Heart left ventricle (tissue), 13 donors: ENCODE measurements at regions not wholly inside any gene's neighbourhood (a gene's known extent, or its start where the extent isn't known, plus 50 kb on each side); places are given as distances from the start of the nearest gene placed in this dataset.

Experiments used
- POLR2A ChIP-seq, 2 donors: fragments of 450-650 bp; IDR thresholded peaks; one replicate each; pipeline ENCODE4 v1.6.1; 2017; ENCODE audit warnings: antibody characterized with exemption in 2 of 2, mild to moderate bottlenecking in 2 of 2, moderate library complexity in 2 of 2
- TF ChIP-seq, protein P1 (sequence below), 12 donors: fragments of 200-600 bp; sonication (generic) in 4 of 12; IDR thresholded peaks; one replicate each; pipeline versions ENCODE4 v1.5.0 to v1.8.0; 2018 to 2022; ENCODE audit warnings: antibody characterized with exemption in 12 of 12, mild to moderate bottlenecking in 5 of 12
- donor health status: ischemic (EF 13 %, LVEDD 7.1; RV severe dilation, severe dysfunction).
- donor health status: DM: no; HTN: yes; CAD: no.
- donor health status: DM: no; HTN: no; CAD: no.
- donor health status: ischemic (EF 25% LVEDD 6.9; RV normal size, moderate dysfunction).
- donor health status: ischemic (EF 25% LVEDD 5.7; RV mildly dilated, moderate dysfunction).
- donor health status: ischemic (EF 35%, LVEDD 5.7; RV mildly dilated, moderate dysfunction).
- donor health status: nonischemic (EF 11% LVEDD 7.7; RV severe dilation, severe dysfunction).
- donor health status: DM: yes; HTN: yes; CAD: no.
- donor health status: PGD.
- donor health status: ischemic (EF 29% LVEDD 5.4; RV normal size, mild dysfunction).
- donor health status: nonischemic (EF 23%, LVEDD 6.1; RV moderate dilation, normal function).

DNA sequence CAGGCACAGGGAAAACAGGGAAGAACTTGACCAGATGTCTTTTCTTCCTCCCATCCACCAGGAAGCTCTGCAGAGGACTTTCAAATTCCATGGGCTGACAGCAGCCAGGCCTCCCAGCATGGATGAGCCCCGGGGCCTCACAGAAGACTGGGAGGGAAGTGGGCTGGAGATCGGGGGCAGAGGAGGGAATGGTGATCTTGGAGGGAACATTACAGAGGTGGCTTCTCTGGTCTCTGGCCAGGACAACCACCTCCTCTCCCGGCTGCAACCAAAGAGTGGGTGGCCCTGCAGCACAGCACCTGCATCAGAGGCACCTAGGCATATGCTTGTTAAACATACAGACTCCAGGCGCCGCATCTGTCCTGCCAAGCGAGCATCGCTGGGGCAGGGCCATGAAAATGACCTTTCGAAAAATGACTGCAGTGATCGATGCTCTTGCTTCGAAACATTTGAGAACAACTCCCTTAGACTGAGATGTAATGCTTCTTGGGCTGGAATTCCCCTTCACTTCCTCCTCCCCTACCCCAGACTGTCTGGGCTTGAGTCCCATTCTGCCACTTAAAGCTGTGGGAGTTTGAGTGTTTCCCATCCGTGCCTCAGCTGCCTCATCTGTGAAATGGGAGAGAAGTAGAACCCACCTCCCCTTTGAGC lies 68.7 kb upstream of the UNC5A start:
- TF ChIP-seq, protein P1, sequence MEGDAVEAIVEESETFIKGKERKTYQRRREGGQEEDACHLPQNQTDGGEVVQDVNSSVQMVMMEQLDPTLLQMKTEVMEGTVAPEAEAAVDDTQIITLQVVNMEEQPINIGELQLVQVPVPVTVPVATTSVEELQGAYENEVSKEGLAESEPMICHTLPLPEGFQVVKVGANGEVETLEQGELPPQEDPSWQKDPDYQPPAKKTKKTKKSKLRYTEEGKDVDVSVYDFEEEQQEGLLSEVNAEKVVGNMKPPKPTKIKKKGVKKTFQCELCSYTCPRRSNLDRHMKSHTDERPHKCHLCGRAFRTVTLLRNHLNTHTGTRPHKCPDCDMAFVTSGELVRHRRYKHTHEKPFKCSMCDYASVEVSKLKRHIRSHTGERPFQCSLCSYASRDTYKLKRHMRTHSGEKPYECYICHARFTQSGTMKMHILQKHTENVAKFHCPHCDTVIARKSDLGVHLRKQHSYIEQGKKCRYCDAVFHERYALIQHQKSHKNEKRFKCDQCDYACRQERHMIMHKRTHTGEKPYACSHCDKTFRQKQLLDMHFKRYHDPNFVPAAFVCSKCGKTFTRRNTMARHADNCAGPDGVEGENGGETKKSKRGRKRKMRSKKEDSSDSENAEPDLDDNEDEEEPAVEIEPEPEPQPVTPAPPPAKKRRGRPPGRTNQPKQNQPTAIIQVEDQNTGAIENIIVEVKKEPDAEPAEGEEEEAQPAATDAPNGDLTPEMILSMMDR (IDR thresholded peaks at IDR 0.05): no peak
- no peak for TF ChIP-seq POLR2A (IDR thresholded peaks at IDR 0.05)
